ENCODE measurements at regions not wholly inside any gene's neighbourhood (a gene's known extent, or its start where the extent isn't known, plus 50 kb on each side); places are given as distances from the start of the nearest gene placed in this dataset.
A peak's percentile ranks its signal among the peaks of the same experiment; 100 is the strongest.

- Histone ChIP-seq H3K27me3 (no peaks in the 10 kb centered on the region), H3K36me3 (replicated peaks; ENCODE audit: insufficient read depth, low read depth) (no peaks in the 10 kb centered on the region), H3K9me3 (ENCODE audit: low read depth) (no peaks in the 10 kb centered on the region), H3K4me3 (no peak overlapping the region), H3K27ac (peak overlapping the region; percentile 73), H3K79me2 (no peaks in the 10 kb centered on the region), H3K4me2 (no peak overlapping the region), H3K9me2 (replicated peaks; ENCODE audit: insufficient read depth) (no peaks in the 10 kb centered on the region), H2AFZ (no peak overlapping the region), H4K20me1 (ENCODE audit: insufficient read depth, poor library complexity, severe bottlenecking) (no peaks in the 10 kb centered on the region), H3K4me1 (ENCODE audit: insufficient read depth) (peaks cover 24% of the 10 kb centered on the region)
- peak; percentile 61 for DNase-seq (ENCODE audit: low spot score)
- WGBS (ENCODE audit: low lambda C conversion rate, missing lambda C conversion rate): 53% methylated on average over 3 of the region's 3 CpGs
- TF ChIP-seq EZH2 (IDR thresholded peaks at IDR 0.05; ENCODE audit: borderline replicate concordance) (no peak), EZH2phosphoT487 (IDR thresholded peaks at IDR 0.05; ENCODE audit: low read depth, severe bottlenecking, unreplicated experiment) (no peak), CTCF (IDR thresholded peaks at IDR 0.05; ENCODE audit: poor library complexity) (no peak)
These were observed 230.6 kb downstream of the PCDH7 start for GRCh38 chr4:30950737-30951136.

GRCh38 chr4:30952526-30953219 is 232.5 kb downstream of the PCDH7 start:
- Histone ChIP-seq H2AFZ (no peak overlapping the region), H3K4me1 (ENCODE audit: insufficient read depth) (peaks cover 18% of the 10 kb centered on the region), H3K36me3 (replicated peaks; ENCODE audit: insufficient read depth, low read depth) (no peaks in the 10 kb centered on the region), H3K4me3 (no peak overlapping the region), H3K27ac (peak overlapping the region; percentile 20), H3K9me3 (ENCODE audit: low read depth) (no peaks in the 10 kb centered on the region), H4K20me1 (ENCODE audit: insufficient read depth, poor library complexity, severe bottlenecking) (no peaks in the 10 kb centered on the region), H3K4me2 (peak overlapping the region; percentile 24), H3K9me2 (replicated peaks; ENCODE audit: insufficient read depth) (no peaks in the 10 kb centered on the region), H3K79me2 (no peaks in the 10 kb centered on the region), H3K27me3 (no peaks in the 10 kb centered on the region)
- 51% methylated on average over 4 of the region's 4 CpGs for WGBS (ENCODE audit: low lambda C conversion rate, missing lambda C conversion rate)
- TF ChIP-seq EZH2phosphoT487 (IDR thresholded peaks at IDR 0.05; ENCODE audit: low read depth, severe bottlenecking, unreplicated experiment) (no peak), EZH2 (IDR thresholded peaks at IDR 0.05; ENCODE audit: borderline replicate concordance) (no peak), CTCF (IDR thresholded peaks at IDR 0.05; ENCODE audit: poor library complexity) (no peak)
- peak; percentile 10 for DNase-seq (ENCODE audit: low spot score)

GRCh38 chr4:30953799-30954198 is 233.6 kb downstream of the PCDH7 start:
- Histone ChIP-seq H3K4me2 (no peak overlapping the region), H3K27me3 (no peaks in the 10 kb centered on the region), H4K20me1 (ENCODE audit: insufficient read depth, poor library complexity, severe bottlenecking) (no peaks in the 10 kb centered on the region), H3K4me1 (ENCODE audit: insufficient read depth) (peaks cover 13% of the 10 kb centered on the region), H3K4me3 (no peak overlapping the region), H3K36me3 (replicated peaks; ENCODE audit: insufficient read depth, low read depth) (no peaks in the 10 kb centered on the region), H3K27ac (no peak overlapping the region), H3K79me2 (no peaks in the 10 kb centered on the region), H3K9me2 (replicated peaks; ENCODE audit: insufficient read depth) (no peaks in the 10 kb centered on the region), H3K9me3 (ENCODE audit: low read depth) (no peaks in the 10 kb centered on the region), H2AFZ (no peak overlapping the region)
- WGBS (ENCODE audit: low lambda C conversion rate, missing lambda C conversion rate): 95% methylated on average over 1 of the region's 1 CpG
- TF ChIP-seq EZH2phosphoT487 (IDR thresholded peaks at IDR 0.05; ENCODE audit: low read depth, severe bottlenecking, unreplicated experiment) (no peak), EZH2 (IDR thresholded peaks at IDR 0.05; ENCODE audit: borderline replicate concordance) (no peak)
- no peak for DNase-seq (ENCODE audit: low spot score)

GRCh38 chr4:30956916-30957315 is 236.7 kb downstream of the PCDH7 start:
- DNase-seq (ENCODE audit: low spot score): no peak
- H3K27me3 ChIP-seq: no peaks in the 10 kb centered on the region
- no peak overlapping the region for H3K27ac ChIP-seq

More at GRCh38 chr4:30956916-30957315, 236.7 kb downstream of the PCDH7 start:
- H3K36me3 ChIP-seq (replicated peaks; ENCODE audit: insufficient read depth, low read depth): no peaks in the 10 kb centered on the region
- no peaks in the 10 kb centered on the region for H3K79me2 ChIP-seq
- no peak overlapping the region for H3K4me2 ChIP-seq
- no peaks in the 10 kb centered on the region for H3K9me2 ChIP-seq (replicated peaks; ENCODE audit: insufficient read depth)
- no peak overlapping the region for H2AFZ ChIP-seq
- peaks cover 9% of the 10 kb centered on the region for H3K4me1 ChIP-seq (ENCODE audit: insufficient read depth)
- H4K20me1 ChIP-seq (ENCODE audit: insufficient read depth, poor library complexity, severe bottlenecking): no peaks in the 10 kb centered on the region
- H3K4me3 ChIP-seq: no peak overlapping the region
- 72% methylated on average over 6 of the region's 6 CpGs for WGBS (ENCODE audit: low lambda C conversion rate, missing lambda C conversion rate)
- TF ChIP-seq EZH2 (IDR thresholded peaks at IDR 0.05; ENCODE audit: borderline replicate concordance) (no peak), CTCF (IDR thresholded peaks at IDR 0.05; ENCODE audit: poor library complexity) (no peak), EZH2phosphoT487 (IDR thresholded peaks at IDR 0.05; ENCODE audit: low read depth, severe bottlenecking, unreplicated experiment) (no peak)
- H3K9me3 ChIP-seq (ENCODE audit: low read depth): no peaks in the 10 kb centered on the region
